Panc1 (cell line): ENCODE measurements at regions not wholly inside any gene's neighbourhood (a gene's known extent, or its start where the extent isn't known, plus 50 kb on each side); places are given as distances from the start of the nearest gene placed in this dataset.

Source experiments
- POLR2AphosphoS5 ChIP-seq: IDR thresholded peaks from 2 replicates; pipeline ENCODE4 v1.6.1; 2012; ENCODE audit warnings: mild to moderate bottlenecking, low read depth, low read length, moderate library complexity
- SIN3A ChIP-seq: IDR thresholded peaks from 2 replicates; pipeline ENCODE4 v1.6.1; 2012; ENCODE audit warnings: low read depth, mild to moderate bottlenecking, low read length, moderate library complexity, borderline replicate concordance; ENCODE audit not compliant: insufficient read depth
- TCF7L2 ChIP-seq: IDR thresholded peaks from 2 replicates; pipeline ENCODE4 v1.6.1; 2011; ENCODE audit warnings: mild to moderate bottlenecking, low read depth, low read length, inconsistent platforms
- TF ChIP-seq, protein P1 (sequence below): fragments of 450-650 bp; IDR thresholded peaks from 2 replicates; pipeline ENCODE4 v1.5.1; 2017; ENCODE audit warnings: mild to moderate bottlenecking
- TF ChIP-seq, protein P2 (sequence below), 2 experiments: IDR thresholded peaks; 2 replicates each; pipeline ENCODE4 v1.6.1; 2011 to 2012; ENCODE audit warnings: low read depth in 2 of 2, control low read depth in 1 of 2, low read length in 1 of 2, mild to moderate bottlenecking in 1 of 2, moderate library complexity in 1 of 2; ENCODE audit not compliant: insufficient read depth in 1 of 2

DNA sequence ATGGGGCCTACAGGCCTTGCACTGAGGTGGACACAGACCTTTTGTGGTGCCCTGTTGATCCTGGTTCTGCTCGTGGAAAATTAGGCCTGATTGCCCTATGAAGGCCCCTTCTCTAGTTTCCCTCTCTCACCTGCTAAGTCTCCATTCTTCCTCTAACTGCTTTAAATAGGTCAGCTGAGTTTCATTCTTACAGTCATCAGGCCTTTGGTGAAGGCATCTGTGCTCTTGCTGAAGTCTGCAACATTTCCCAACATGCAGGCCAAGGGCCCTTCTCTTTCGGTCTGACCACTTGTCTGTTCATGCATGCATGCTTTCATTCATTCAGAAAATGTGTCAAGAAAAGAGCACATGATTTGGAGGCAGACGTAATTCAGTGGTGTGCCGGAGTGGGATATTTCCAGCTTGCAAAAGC lies 244.0 kb downstream of the BUB3 start:
- TF ChIP-seq, protein P1, sequence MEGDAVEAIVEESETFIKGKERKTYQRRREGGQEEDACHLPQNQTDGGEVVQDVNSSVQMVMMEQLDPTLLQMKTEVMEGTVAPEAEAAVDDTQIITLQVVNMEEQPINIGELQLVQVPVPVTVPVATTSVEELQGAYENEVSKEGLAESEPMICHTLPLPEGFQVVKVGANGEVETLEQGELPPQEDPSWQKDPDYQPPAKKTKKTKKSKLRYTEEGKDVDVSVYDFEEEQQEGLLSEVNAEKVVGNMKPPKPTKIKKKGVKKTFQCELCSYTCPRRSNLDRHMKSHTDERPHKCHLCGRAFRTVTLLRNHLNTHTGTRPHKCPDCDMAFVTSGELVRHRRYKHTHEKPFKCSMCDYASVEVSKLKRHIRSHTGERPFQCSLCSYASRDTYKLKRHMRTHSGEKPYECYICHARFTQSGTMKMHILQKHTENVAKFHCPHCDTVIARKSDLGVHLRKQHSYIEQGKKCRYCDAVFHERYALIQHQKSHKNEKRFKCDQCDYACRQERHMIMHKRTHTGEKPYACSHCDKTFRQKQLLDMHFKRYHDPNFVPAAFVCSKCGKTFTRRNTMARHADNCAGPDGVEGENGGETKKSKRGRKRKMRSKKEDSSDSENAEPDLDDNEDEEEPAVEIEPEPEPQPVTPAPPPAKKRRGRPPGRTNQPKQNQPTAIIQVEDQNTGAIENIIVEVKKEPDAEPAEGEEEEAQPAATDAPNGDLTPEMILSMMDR: no peak
- TF ChIP-seq POLR2AphosphoS5 (no peak), SIN3A (no peak), TCF7L2 (no peak)
- TF ChIP-seq, protein P2, sequence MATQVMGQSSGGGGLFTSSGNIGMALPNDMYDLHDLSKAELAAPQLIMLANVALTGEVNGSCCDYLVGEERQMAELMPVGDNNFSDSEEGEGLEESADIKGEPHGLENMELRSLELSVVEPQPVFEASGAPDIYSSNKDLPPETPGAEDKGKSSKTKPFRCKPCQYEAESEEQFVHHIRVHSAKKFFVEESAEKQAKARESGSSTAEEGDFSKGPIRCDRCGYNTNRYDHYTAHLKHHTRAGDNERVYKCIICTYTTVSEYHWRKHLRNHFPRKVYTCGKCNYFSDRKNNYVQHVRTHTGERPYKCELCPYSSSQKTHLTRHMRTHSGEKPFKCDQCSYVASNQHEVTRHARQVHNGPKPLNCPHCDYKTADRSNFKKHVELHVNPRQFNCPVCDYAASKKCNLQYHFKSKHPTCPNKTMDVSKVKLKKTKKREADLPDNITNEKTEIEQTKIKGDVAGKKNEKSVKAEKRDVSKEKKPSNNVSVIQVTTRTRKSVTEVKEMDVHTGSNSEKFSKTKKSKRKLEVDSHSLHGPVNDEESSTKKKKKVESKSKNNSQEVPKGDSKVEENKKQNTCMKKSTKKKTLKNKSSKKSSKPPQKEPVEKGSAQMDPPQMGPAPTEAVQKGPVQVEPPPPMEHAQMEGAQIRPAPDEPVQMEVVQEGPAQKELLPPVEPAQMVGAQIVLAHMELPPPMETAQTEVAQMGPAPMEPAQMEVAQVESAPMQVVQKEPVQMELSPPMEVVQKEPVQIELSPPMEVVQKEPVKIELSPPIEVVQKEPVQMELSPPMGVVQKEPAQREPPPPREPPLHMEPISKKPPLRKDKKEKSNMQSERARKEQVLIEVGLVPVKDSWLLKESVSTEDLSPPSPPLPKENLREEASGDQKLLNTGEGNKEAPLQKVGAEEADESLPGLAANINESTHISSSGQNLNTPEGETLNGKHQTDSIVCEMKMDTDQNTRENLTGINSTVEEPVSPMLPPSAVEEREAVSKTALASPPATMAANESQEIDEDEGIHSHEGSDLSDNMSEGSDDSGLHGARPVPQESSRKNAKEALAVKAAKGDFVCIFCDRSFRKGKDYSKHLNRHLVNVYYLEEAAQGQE (IDR thresholded peaks at IDR 0.05; ENCODE audit: insufficient read depth in 1 of 2, low read depth in 2 of 2, low read length in 1 of 2): no peak
